Stimulated activated CD4-positive, alpha-beta T cell treated with anti-CD3 and anti-CD28 coated beads, Interleukin-1b, Interleukin-23, amount 100 ng/mL, for 24 hours (primary cell): ENCODE measurements at regions not wholly inside any gene's neighbourhood (a gene's known extent, or its start where the extent isn't known, plus 50 kb on each side); places are given as distances from the start of the nearest gene placed in this dataset.

Experiments
- DNase-seq, 4 experiments: peaks; one replicate each; pipeline ENCODE4 v3.0.0-alpha.2; 2020; ENCODE audit warnings: low read depth in 4 of 4, low spot score in 1 of 4

DNA sequence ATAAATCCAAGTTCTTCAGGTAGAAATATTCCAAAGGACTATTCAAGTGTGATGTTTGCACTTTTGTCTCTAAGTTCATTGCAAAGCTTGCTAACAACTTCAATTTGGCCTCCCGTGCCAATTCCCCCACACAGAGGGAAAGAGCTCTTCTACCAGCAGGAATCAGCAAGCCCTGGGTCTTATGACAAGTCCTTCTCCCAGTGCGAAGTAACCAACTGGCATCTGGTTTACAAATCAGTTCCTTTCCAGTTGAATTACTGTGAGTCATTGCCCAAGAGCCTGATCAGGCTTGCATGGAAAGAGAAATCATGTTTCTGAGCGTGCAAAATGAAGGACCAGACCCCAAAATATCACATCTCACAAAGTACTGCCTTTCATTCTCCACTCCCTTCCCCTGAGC, 62.7 kb upstream of the SLCO3A1 start:
- DNase-seq: no peak

DNA sequence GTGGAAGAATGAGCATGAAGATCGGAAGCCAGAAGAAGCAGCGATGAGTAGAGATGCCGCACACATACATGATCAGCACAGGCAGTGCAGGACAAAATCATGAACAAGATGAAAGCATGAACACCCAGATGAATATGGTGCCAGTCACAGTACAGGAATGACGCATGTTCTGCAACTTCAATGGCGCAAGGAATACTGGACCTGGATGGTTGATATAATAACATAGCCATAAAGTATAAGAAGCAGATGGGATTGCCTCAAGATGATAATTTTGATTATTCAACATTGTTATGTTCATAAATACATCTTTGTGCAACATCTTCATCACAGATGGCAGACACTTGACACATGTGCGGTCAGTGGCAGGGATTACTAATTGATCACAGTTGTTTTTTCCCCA, 59.7 kb upstream of the SLCO3A1 start:
- no peak for DNase-seq

- no peak for DNase-seq
These were observed 58.3 kb upstream of the SLCO3A1 start for GRCh38 chr15:91795235-91795634.

DNA sequence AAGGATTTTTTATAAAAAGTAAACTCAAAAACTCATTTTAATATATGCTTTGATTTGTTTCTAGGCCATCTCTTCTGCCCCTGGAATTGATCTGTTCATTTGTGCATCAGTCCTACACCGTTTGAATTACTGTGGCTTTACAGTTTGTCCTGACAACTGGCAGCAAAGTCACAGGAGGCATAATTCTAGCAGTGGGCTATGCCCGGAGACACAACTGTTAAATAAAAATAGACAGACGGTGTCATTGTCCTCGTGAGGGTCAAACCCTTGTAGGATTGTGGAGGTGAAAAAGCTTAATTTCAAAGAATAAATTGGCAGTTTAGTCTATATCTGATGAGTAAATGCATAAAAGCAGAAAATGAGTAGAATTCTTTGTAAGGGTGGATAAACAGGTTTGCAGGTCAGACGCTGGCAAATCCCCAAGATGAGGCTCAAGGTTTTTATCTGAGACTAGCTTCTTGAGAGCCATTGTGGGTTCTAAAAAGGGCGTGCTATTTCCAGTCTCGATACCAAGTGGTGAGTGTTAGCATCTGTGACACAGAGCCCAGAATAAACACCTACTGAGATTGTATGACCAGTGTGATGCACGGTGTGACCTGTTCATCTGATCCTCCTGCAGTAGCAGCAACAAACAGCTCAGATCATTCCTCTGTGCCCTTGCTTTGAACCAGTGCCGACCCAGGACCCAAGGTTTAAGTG, 51.5 kb upstream of the SLCO3A1 start:
- DNase-seq: no peak

- DNase-seq: no peak
These were observed 50.2 kb upstream of the SLCO3A1 start for GRCh38 chr15:91803260-91803659.
